ENCODE measurements at regions not wholly inside any gene's neighbourhood (a gene's known extent, or its start where the extent isn't known, plus 50 kb on each side); places are given as distances from the start of the nearest gene placed in this dataset.

- no peak for DNase-seq (ENCODE audit: low read depth, low spot score)
- H3K27ac ChIP-seq (ENCODE audit: low read depth, low read length), result no peak overlapping the region
- ChIA-PET CTCF (interaction anchor here (0.5 kb wide), 1 partner anchor 59 kb away, joined by 3 read pairs; no protein-coding TSS in a partner anchor), POLR2A (no interaction called here)
- no peaks in the 10 kb centered on the region for H3K9me3 ChIP-seq (ENCODE audit: control insufficient read depth, insufficient read depth, low read length)
- no peaks in the 10 kb centered on the region for H3K27me3 ChIP-seq (ENCODE audit: control insufficient read depth, insufficient read depth, low read length)
- TF ChIP-seq CTCF (IDR thresholded peaks at IDR 0.05; ENCODE audit: low read depth, low read length), result no peak
- no peak overlapping the region for H3K4me3 ChIP-seq (ENCODE audit: low read depth, low read length)
These were observed 285.9 kb downstream of the SLC7A11 start for GRCh38 chr4:137956256-137956655.

- TF ChIP-seq CTCF (IDR thresholded peaks at IDR 0.05; ENCODE audit: low read depth, low read length), result no peak
- POLR2A ChIA-PET, result no interaction called here
These were observed 286.6 kb downstream of the SLC7A11 start for GRCh38 chr4:137955595-137955994.

DNA sequence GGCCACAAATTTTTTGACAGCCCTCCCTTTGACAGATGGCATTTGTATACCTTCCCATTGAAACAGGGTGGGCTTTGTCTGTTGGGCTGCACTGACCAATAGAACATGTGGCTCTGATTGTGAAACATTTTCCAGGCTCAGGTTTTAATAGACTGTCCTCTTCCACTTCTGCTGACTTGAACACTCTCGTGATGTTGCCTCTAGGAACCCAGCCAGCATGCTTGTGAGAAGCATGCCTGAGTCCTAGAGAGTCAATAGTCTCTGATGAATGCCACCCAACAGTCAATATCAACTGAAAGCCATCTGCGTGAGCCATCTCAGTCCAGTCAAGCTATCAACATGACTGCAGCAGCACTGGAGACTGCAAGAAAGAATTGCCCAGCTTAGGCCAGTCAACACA is 290.0 kb downstream of the SLC7A11 start:
- POLR2A ChIA-PET, result no interaction called here
- DNase-seq (ENCODE audit: low read depth, low spot score), result no peak
- CTCF ChIA-PET, result no interaction called here
- no peaks in the 10 kb centered on the region for H3K9me3 ChIP-seq (ENCODE audit: control insufficient read depth, insufficient read depth, low read length)
- H3K27me3 ChIP-seq (ENCODE audit: control insufficient read depth, insufficient read depth, low read length), result no peaks in the 10 kb centered on the region
- no peak overlapping the region for H3K4me3 ChIP-seq (ENCODE audit: low read depth, low read length)
- TF ChIP-seq CTCF (IDR thresholded peaks at IDR 0.05; ENCODE audit: low read depth, low read length), result no peak
- H3K27ac ChIP-seq (ENCODE audit: low read depth, low read length), result no peak overlapping the region

More at GRCh38 chr4:137955595-137955994, 286.6 kb downstream of the SLC7A11 start:
- CTCF ChIA-PET, result interaction anchor here (0.5 kb wide), 1 partner anchor 60 kb away, joined by 3 read pairs; no protein-coding TSS in a partner anchor
- DNase-seq (ENCODE audit: low read depth, low spot score), result no peak
- H3K27me3 ChIP-seq (ENCODE audit: control insufficient read depth, insufficient read depth, low read length), result no peaks in the 10 kb centered on the region
- no peak overlapping the region for H3K27ac ChIP-seq (ENCODE audit: low read depth, low read length)
- H3K4me3 ChIP-seq (ENCODE audit: low read depth, low read length), result no peak overlapping the region
- no peaks in the 10 kb centered on the region for H3K9me3 ChIP-seq (ENCODE audit: control insufficient read depth, insufficient read depth, low read length)

- H3K4me3 ChIP-seq (ENCODE audit: low read depth, low read length), result no peak overlapping the region
- POLR2A ChIA-PET, result no interaction called here
- TF ChIP-seq CTCF (IDR thresholded peaks at IDR 0.05; ENCODE audit: low read depth, low read length), result no peak
- no peaks in the 10 kb centered on the region for H3K27me3 ChIP-seq (ENCODE audit: control insufficient read depth, insufficient read depth, low read length)
- CTCF ChIA-PET, result no interaction called here
- H3K27ac ChIP-seq (ENCODE audit: low read depth, low read length), result no peak overlapping the region
- no peaks in the 10 kb centered on the region for H3K9me3 ChIP-seq (ENCODE audit: control insufficient read depth, insufficient read depth, low read length)
- DNase-seq (ENCODE audit: low read depth, low spot score), result no peak
These were observed 291.9 kb downstream of the SLC7A11 start for GRCh38 chr4:137950286-137950685.

- H3K27ac ChIP-seq (ENCODE audit: low read depth, low read length), result no peak overlapping the region
- CTCF ChIA-PET, result no interaction called here
These were observed 292.4 kb downstream of the SLC7A11 start for GRCh38 chr4:137949746-137950145.

More at GRCh38 chr4:137949746-137950145, 292.4 kb downstream of the SLC7A11 start:
- H3K9me3 ChIP-seq (ENCODE audit: control insufficient read depth, insufficient read depth, low read length), result no peaks in the 10 kb centered on the region
- no peak for DNase-seq (ENCODE audit: low read depth, low spot score)
- no peak overlapping the region for H3K4me3 ChIP-seq (ENCODE audit: low read depth, low read length)
- no peaks in the 10 kb centered on the region for H3K27me3 ChIP-seq (ENCODE audit: control insufficient read depth, insufficient read depth, low read length)
- no peak for TF ChIP-seq CTCF (IDR thresholded peaks at IDR 0.05; ENCODE audit: low read depth, low read length)
- POLR2A ChIA-PET, result no interaction called here
